ENCODE measurements at regions not wholly inside any gene's neighbourhood (a gene's known extent, or its start where the extent isn't known, plus 50 kb on each side); places are given as distances from the start of the nearest gene placed in this dataset.

- TF ChIP-seq, protein P1, sequence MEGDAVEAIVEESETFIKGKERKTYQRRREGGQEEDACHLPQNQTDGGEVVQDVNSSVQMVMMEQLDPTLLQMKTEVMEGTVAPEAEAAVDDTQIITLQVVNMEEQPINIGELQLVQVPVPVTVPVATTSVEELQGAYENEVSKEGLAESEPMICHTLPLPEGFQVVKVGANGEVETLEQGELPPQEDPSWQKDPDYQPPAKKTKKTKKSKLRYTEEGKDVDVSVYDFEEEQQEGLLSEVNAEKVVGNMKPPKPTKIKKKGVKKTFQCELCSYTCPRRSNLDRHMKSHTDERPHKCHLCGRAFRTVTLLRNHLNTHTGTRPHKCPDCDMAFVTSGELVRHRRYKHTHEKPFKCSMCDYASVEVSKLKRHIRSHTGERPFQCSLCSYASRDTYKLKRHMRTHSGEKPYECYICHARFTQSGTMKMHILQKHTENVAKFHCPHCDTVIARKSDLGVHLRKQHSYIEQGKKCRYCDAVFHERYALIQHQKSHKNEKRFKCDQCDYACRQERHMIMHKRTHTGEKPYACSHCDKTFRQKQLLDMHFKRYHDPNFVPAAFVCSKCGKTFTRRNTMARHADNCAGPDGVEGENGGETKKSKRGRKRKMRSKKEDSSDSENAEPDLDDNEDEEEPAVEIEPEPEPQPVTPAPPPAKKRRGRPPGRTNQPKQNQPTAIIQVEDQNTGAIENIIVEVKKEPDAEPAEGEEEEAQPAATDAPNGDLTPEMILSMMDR (conservative IDR thresholded peaks at IDR 0.05) = no peak
- TF ChIP-seq EZH2 (IDR thresholded peaks at IDR 0.05; ENCODE audit: low read depth) = no peak
These were observed 225.5 kb downstream of the DIPK2A start for GRCh38 chr3:144197116-144197515.

Data from PC-9 (cell line).